Upper lobe of left lung (tissue), 6 donors: ENCODE measurements at regions not wholly inside any gene's neighbourhood (a gene's known extent, or its start where the extent isn't known, plus 50 kb on each side); places are given as distances from the start of the nearest gene placed in this dataset.

Experiments
- ATAC-seq, 2 donors: fragments of 200-7000 bp; cut with Tn5 transposase; one replicate each; pipeline ENCODE4 v1.9.1; 2022; ENCODE audit warnings: mild to moderate bottlenecking in 2 of 2, moderate library complexity in 2 of 2; ENCODE audit not compliant: low FRiP score in 2 of 2
- DNase-seq, 2 donors: peaks; one replicate each; pipeline ENCODE4 v3.0.0-alpha.2; 2019 to 2020
- H3K27ac ChIP-seq, 4 donors: fragments of 200-600 bp; sonication (generic); one replicate each; pipeline ENCODE4 v1.5.1; 2016 to 2019
- H3K27me3 ChIP-seq, 4 donors: fragments of 200-600 bp; sonication (generic); one replicate each; pipeline ENCODE4 v1.5.1; 2017 to 2019
- H3K36me3 ChIP-seq, 4 donors: fragments of 200-600 bp; sonication (generic); one replicate each; pipeline ENCODE4 v1.5.1; 2016 to 2019
- H3K4me1 ChIP-seq, 4 donors: fragments of 200-600 bp; sonication (generic); one replicate each; pipeline ENCODE4 v1.5.1; 2018 to 2019
- H3K4me3 ChIP-seq, 4 donors: fragments of 200-600 bp; sonication (generic); one replicate each; pipeline ENCODE4 v1.5.1; 2017 to 2019; ENCODE audit warnings: mild to moderate bottlenecking in 2 of 4, moderate library complexity in 1 of 4
- H3K9me3 ChIP-seq, 4 donors: fragments of 200-600 bp; sonication (generic); one replicate each; pipeline ENCODE4 v1.5.1; 2018 to 2019
- CTCF ChIP-seq, 6 experiments: fragments of 450-650 bp in 4 of 6; fragments of 200-600 bp in 2 of 6; sonication (generic) in 2 of 6; IDR thresholded peaks; one replicate each; pipeline ENCODE4 v1.5.1; 2016 to 2019; ENCODE audit warnings: antibody characterized with exemption in 6 of 6
- EP300 ChIP-seq, 4 donors: sonication (generic); formaldehyde crosslinking; IDR thresholded peaks; one replicate each; pipeline ENCODE4 v1.5.1; 2017; ENCODE audit warnings: antibody characterized with exemption in 4 of 4, control low read depth in 2 of 4
- POLR2A ChIP-seq, 4 donors: fragments of 450-650 bp; IDR thresholded peaks; one replicate each; pipeline ENCODE4 v1.5.1; 2016 to 2017; ENCODE audit warnings: antibody characterized with exemption in 4 of 4, mild to moderate bottlenecking in 2 of 4
- POLR2AphosphoS5 ChIP-seq, 2 donors: sonication (generic); formaldehyde crosslinking; IDR thresholded peaks; one replicate each; pipeline ENCODE4 v1.5.1; 2017; ENCODE audit warnings: antibody characterized with exemption in 2 of 2
- WGBS, 2 donors: methylation state at CpG; one replicate each; pipeline ENCODE4 v1.1.5; 2017 to 2018; 5-methylcytosine and 5-hydroxymethylcytosine counted together
- donor health status: DM: no; HTN: no; CAD: no; lungs with moderate emphysema.
- donor health status: DM: no; HTN: yes; CAD: no; lungs with severe emphysema.

GRCh38 chr10:3464760-3465405, 292.3 kb upstream of the PITRM1 start:
- no peak for TF ChIP-seq POLR2AphosphoS5 (IDR thresholded peaks at IDR 0.05)
- TF ChIP-seq POLR2A (IDR thresholded peaks at IDR 0.05), result no peak
- DNase-seq, result no peak
- Histone ChIP-seq H3K4me1 (peaks cover 31 to 40% (median 36%) of the 10 kb centered on the region in 4 donors), H3K27ac (peak overlapping the region; percentile 50 to 79 (median 74)), H3K9me3 (no peaks in the 10 kb centered on the region), H3K36me3 (no peaks in the 10 kb centered on the region), H3K4me3 (no peak overlapping the region), H3K27me3 (no peaks in the 10 kb centered on the region)
- no peak for ATAC-seq
- 56 to 67% methylated on average over 9 of the region's 9 CpGs for WGBS, 2 donors

- no peaks in the 10 kb centered on the region for H3K36me3 ChIP-seq
- no peak for ATAC-seq
Measured at GRCh38 chr10:3460420-3461128, 288.0 kb upstream of the PITRM1 start.

GRCh38 chr10:3455385-3456334, 283.1 kb upstream of the PITRM1 start:
- Histone ChIP-seq H3K27ac (peak overlapping the region in 1 of 4 donors; percentile 36), H3K9me3 (no peaks in the 10 kb centered on the region), H3K4me1 (peaks cover 0 to 14% (median 11%) of the 10 kb centered on the region in 4 donors), H3K4me3 (no peak overlapping the region), H3K27me3 (no peaks in the 10 kb centered on the region), H3K36me3 (no peaks in the 10 kb centered on the region)
- no peak for ATAC-seq
- no peak for DNase-seq
- TF ChIP-seq EP300 (IDR thresholded peaks at IDR 0.05), result no peak
- no peak for TF ChIP-seq POLR2AphosphoS5 (IDR thresholded peaks at IDR 0.05)
- TF ChIP-seq CTCF (IDR thresholded peaks at IDR 0.05), result no peak
- TF ChIP-seq POLR2A (IDR thresholded peaks at IDR 0.05), result no peak
- 67 to 75% methylated on average over 13 of the region's 13 CpGs for WGBS, 2 donors

More at GRCh38 chr10:3460420-3461128, 288.0 kb upstream of the PITRM1 start:
- TF ChIP-seq CTCF (IDR thresholded peaks at IDR 0.05), result no peak
- TF ChIP-seq POLR2A (IDR thresholded peaks at IDR 0.05), result no peak
- no peak for TF ChIP-seq EP300 (IDR thresholded peaks at IDR 0.05)
- Histone ChIP-seq H3K9me3 (no peaks in the 10 kb centered on the region), H3K27me3 (no peaks in the 10 kb centered on the region), H3K4me1 (peaks cover 5 to 12% (median 6%) of the 10 kb centered on the region in 4 donors), H3K27ac (no peak overlapping the region), H3K4me3 (no peak overlapping the region)
- WGBS, 2 donors, result 79 to 82% methylated on average over 6 of the region's 6 CpGs
- DNase-seq, result no peak

- no peaks in the 10 kb centered on the region for H3K27me3 ChIP-seq
- peak overlapping the region; percentile 55 to 73 (median 62) for H3K27ac ChIP-seq
- DNase-seq, result no peak
- TF ChIP-seq EP300 (IDR thresholded peaks at IDR 0.05) (no peak), CTCF (IDR thresholded peaks at IDR 0.05) (no peak), POLR2A (IDR thresholded peaks at IDR 0.05) (no peak), POLR2AphosphoS5 (IDR thresholded peaks at IDR 0.05) (no peak)
- 60 to 64% methylated on average over 7 of the region's 7 CpGs for WGBS, 2 donors
- H3K36me3 ChIP-seq, result no peaks in the 10 kb centered on the region
- peaks cover 0 to 14% (median 11%) of the 10 kb centered on the region in 4 donors for H3K4me1 ChIP-seq
- no peaks in the 10 kb centered on the region for H3K9me3 ChIP-seq
- no peak overlapping the region for H3K4me3 ChIP-seq
- peak in 1 of 2 donors; percentile 90 for ATAC-seq
Measured at GRCh38 chr10:3452683-3453361, 280.2 kb upstream of the PITRM1 start.
